GM12878 (cell line): ENCODE measurements at regions not wholly inside any gene's neighbourhood (a gene's known extent, or its start where the extent isn't known, plus 50 kb on each side); places are given as distances from the start of the nearest gene placed in this dataset.

Experiments
- EP300 ChIP-seq, 2 experiments: fragments of 150-350 bp in 1 of 2; IDR thresholded peaks; 2 replicates each; pipeline ENCODE4 v1.6.1; 2011 to 2012; ENCODE audit warnings: low read depth in 2 of 2, low read length in 2 of 2, borderline replicate concordance in 1 of 2, improper control_type of control experiment in 1 of 2, inconsistent platforms in 1 of 2; ENCODE audit not compliant: control insufficient read depth in 1 of 2
- FOS ChIP-seq: IDR thresholded peaks from 3 replicates; pipeline ENCODE4 v1.6.1; 2011; ENCODE audit warnings: borderline replicate concordance; ENCODE audit not compliant: insufficient read length; ENCODE audit errors: extremely low read depth
- TAF1 ChIP-seq: IDR thresholded peaks from 2 replicates; pipeline ENCODE4 v1.6.1; 2011; ENCODE audit warnings: mild to moderate bottlenecking, low read depth, low read length, borderline replicate concordance
- YY1 ChIP-seq: IDR thresholded peaks from 2 replicates; pipeline ENCODE4 v1.6.1; 2011; ENCODE audit warnings: low read depth, mild to moderate bottlenecking, low read length
- ZNF24 ChIP-seq: fragments of 450-650 bp; IDR thresholded peaks from 2 replicates; pipeline ENCODE4 v1.6.1; 2017; ENCODE audit warnings: antibody characterized with exemption, mild to moderate bottlenecking

DNA sequence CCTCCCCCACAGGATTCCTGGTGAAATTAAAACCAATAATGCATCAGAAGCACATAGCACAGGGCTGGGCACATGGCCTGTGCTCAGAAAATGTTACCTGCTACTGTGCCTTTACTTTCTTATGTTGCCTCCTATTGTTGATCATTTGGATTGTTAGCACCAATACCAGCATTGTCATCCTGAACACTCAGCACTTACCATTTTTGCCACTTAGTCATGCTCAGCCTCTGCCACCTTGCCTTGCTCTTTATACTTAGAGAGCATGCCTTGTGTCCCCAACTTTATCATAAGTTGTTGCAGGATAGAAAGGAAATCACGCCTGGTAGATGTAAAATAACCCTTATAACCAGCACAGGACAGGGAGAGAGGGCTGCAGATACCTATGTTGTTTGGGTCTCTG is 361.0 kb upstream of the RUNX1 start:
- TF ChIP-seq TAF1 (no peak), YY1 (no peak), ZNF24 (no peak), FOS (no peak), EP300 (IDR thresholded peaks at IDR 0.05; ENCODE audit: borderline replicate concordance in 1 of 2, control insufficient read depth in 1 of 2, low read depth in 2 of 2, low read length in 2 of 2) (no peak)
